ENCODE measurements at regions not wholly inside any gene's neighbourhood (a gene's known extent, or its start where the extent isn't known, plus 50 kb on each side); places are given as distances from the start of the nearest gene placed in this dataset.
"Not testable (repeated sequence)": the region's sequence is repeated elsewhere in the genome, so short reads cannot be mapped to it uniquely, and the experiment has no call there.

DNA sequence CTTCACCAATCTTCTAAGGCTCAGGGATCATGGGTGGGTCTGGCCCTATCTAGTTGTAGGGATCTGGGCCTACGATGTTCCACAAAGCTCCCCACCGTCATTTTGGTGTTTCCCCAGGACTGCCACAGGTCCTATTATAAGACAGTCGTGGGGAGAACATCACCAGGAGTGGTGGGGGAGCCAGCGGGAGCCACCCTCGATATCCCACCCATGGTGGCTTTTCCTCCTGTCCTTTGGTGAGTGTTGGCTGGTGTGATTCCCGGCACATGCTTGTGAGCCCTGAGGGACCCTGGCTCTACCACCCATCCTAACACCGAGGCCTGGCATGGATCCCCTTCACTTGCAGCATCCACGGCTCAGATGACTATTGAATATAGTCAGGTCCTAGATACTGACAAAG, 247.4 kb downstream of the ACTR3B start:
- DNase-seq (ENCODE audit: low read depth) = no peak

DNA sequence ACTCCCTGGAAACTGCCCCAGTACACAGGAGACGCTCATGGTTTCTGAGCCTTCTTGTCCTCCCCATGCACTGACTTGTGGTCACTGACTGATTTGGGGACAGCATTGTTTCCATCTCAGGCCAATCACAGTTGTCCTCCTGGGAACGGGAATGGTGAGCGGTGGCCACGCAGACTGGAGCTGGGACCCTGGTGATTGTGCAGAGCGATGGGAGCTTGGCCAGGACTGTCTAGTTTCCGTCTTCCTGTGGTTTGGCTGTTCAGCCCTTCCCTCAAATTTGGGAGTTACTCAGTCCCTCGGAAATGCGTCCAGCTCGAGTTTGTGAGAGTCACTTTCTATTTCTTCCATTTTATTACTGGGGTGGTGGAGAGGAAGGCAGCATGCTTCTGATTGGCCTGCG, 250.9 kb downstream of the ACTR3B start:
- DNase-seq (ENCODE audit: low read depth) = no peak

DNA sequence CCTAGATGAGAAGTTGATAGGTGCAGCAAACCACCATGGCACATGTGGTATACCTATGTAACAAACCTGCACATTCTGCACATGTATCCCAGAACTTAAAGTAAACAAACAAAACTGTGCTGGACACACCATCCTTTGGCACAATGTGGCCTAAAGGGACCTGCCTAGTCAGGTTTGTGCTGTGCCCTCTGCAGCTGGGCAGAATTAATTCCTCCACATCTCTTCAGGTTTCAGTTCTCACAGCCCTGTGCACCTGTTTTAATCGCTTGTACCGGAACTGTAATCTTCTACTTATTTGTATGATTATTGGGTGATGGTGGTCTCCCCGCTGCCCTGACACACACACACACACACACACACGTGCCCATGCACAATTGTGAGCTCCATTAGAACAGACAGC, 252.7 kb downstream of the ACTR3B start:
- no peak for DNase-seq (ENCODE audit: low read depth)

DNA sequence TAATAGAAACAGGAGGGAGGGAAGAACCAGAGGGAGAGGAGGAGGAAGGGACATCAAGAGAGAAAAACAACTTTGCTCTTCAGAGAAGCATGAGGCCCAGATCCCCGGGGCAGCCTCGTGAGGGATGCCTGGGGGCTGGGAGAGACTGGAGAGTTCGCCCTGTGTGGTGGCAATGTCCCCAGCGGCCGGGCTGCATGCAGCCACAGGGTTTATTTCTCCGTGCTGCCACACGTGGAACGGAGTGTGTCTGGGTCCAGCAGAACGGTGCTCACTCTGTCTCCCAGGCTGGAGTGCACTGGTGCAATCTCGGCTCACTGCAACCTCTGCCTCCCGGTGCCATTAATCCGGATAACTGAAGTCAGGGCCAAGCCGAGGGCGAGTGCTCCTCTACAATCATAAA, 257.7 kb downstream of the ACTR3B start:
- DNase-seq (ENCODE audit: low read depth) = no peak

DNA sequence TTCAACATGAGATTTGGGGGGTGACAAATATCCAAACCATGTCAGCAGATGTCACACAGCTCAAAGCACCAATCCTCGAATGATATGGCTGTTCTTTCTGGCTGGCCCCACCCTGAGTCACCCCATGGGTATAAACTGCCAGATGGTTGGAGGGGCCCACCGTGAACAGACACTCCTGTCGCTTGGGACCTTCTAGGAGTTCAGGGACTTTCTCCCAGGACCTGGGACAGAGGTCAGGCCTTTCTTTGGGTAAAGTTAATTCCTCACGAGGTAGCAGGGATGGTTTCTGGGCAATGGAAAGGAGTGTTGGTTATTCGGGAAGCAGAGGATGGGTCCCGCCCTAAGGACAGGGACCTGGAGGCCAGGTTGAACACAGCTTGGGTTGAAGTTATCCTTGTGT, 262.0 kb downstream of the ACTR3B start:
- DNase-seq (ENCODE audit: low read depth) = no peak

DNA sequence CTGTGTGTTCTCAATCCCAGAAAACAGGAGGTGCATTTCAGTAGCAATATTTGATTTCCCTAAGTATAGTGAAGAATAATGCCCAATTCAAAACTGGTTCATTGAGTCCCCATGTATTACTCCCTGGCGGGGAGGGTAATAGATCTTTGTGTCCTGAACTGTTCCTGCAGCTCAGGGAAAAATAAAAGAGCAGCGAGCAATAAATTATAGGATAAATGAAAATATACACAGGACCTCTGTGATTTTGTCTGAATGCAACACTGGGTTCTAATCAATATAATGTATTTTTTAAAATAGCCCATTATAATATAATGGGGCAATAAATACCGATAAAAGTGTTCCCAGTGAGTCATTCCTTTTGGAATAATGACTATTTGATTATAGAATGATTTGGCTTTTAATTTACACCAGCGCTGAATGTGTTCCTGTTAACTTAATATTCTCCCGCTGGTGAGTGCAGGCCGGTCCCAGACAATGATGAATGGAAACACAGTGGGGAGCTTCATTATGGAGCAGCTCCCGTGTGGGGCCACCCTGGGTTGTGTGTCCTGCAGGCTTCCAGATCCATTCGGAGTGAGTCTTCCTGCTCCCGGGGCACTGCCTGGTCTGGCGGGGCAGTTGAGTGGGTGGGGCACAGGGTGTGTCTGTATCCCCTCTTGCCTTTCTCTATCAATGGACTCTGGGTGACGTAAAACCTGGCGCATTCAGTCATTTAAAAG, 263.1 kb downstream of the ACTR3B start:
- no peak for DNase-seq (ENCODE audit: low read depth)

DNA sequence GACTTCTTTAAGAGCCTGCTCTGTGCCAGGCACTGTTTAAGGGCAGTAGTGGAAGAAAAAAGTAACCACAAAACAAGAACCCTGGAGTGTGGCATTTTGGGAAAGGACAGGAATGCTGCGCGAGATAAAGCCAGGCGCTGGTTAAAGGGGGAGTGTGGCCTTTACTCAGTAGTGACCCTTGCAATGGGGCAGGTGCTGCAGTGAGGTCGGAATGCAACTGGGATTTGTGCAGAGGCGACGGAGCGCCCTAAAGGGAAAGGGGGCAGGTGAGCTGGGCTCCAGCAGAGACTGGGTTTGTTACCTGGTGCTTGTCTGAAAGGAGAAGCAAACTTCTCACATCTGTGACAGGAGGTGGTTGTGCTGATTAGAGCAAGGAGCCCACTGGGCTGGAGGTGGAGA, 263.6 kb downstream of the ACTR3B start:
- no peak for DNase-seq (ENCODE audit: low read depth)

DNA sequence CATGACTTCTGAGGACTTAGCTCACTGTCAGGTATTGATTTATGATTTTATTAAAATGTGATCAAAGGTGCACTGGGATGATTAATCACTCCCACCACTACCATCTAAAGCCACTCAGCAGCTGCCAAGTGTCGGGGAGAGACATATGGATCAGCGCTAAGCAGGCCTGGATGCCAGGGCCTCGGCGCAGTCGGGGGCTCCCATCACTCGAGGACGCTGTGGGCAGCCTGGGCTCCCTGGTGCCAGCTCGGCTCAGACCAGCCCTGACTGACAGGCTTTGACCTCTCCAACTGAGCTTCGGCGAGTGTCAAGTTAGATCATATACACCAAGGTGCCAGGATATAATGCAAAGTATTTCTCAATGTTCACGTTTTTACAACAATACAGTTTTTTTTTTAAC, 267.7 kb downstream of the ACTR3B start:
- no peak for DNase-seq (ENCODE audit: low read depth)

DNA sequence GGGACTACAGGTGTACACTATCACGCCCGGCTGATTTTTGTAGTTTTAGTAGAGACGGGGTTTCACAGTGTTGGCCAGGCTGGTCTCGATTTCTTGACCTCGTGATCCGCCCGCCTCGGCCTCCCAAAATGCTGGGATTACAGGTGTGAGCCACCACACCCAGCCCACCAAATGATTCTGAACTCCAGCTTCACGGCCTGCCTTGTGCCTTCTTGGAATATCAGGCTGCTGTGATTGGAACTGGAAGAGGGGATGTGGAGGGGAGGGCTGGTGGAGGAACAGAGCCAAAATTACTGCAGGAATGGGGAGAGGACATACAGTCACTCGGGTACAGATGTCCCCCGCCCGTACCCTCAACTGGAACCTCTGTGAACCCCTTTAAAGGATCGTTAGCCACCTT, 268.4 kb downstream of the ACTR3B start:
- DNase-seq (ENCODE audit: low read depth) = no peak

DNA sequence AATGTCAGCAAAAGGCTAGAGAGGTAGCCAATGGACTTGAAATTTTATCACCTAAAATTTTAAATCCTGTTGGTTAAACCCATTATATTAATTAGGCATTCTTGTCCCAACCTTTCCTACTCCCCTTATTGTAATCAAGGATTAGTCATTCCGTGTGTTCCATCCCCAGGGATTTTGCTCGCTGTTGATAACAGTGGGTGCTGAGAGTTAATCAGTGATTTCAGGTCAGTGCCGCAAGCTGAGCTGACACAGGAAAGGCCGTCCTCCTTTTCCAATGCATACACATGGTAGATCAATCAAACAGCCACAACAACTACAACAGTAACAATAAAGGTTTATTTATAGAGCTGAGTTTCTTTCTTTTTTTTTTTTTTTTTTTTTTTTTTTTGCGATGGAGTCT, 271.4 kb downstream of the ACTR3B start:
- DNase-seq (ENCODE audit: low read depth) = no peak

DNA sequence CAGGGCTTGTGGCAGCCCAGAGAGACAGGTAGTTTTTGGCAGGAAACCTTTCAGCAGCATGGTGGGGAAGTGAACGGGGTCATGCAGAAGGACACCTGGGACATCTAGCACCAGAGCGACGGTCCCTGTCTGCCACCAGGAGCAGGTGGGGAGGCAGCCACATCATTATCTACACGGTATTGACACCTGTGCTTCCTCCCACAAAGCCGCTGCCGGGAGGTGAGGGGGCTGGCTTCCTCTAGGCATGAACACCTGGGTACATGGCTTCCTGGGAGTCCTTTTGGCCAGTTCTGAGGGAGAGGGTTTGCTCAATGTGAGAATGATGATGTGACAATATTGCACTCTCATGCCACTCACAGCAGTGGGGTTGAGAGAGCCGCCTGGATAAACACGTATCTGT, 275.2 kb downstream of the ACTR3B start:
- no peak for DNase-seq (ENCODE audit: low read depth)

DNA sequence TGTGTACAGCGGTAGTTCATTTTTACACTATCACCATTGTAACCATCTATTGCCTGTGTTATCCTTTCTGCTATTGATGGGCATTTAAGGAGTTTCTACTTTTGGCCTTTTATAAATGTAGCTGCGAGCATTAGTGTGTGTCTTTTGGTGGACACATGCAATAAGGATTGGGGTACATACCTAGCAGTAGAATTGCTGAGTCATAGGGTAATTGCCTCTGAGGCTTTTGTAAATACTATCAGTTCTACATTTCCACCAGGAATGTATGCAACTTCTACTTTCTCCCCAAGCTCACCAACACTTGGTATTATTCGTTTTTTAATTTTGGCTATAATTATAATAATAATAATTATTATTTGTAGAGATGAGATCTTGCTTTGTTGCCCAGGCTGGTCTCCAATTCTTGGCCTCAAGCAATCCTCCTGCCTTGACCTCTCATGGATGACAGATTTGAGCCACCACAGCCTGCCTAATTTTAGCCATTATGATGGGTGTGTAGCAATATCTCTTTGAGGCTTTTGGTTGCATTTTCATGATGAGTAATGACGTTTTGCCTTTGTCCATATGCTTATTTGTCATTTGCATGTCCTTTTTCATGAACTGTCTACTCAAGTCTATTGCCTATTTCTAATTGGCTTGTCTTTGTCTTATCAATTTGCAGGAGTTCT, 277.0 kb downstream of the ACTR3B start:
- DNase-seq (ENCODE audit: low read depth) = no peak

DNA sequence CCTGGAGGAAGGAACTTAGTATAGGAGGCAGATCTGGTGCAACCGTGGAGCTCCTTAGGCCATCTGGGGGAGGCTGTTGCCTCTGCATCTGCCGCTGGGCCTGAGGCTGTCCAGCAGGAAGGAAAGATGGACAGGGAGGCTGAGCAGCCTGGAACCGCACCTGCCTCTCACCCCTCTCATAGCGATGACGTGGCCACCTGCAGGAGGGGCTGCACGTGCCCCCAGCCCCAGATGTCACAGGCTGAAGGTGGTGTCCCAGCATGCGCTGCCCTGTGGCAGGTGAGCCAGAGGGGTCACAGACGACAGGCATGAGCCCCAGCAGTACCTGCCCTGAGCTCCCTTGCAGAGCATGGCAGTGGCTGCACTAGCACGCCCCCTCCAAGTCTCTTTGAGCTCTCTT, 283.9 kb downstream of the ACTR3B start:
- DNase-seq (ENCODE audit: low read depth) = no peak

DNA sequence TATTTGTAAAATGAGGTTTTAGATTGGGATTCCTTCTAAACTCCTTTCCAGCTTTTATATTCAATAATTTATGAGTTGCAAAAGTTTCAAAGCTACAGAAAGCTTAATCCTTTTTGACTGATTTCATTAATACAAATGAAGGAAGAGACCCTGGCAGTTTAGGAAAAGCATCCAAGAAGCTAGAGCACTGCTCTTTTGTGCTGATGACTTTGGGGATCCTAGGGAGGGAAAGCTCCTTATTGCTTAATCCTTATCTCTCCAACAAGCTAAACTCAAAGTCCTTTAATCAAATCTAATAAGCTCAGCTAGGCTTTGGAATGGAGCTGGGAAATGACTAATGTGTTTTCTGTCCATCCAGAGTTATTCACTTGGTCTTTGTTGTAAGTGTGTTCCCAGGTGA, 285.4 kb downstream of the ACTR3B start:
- DNase-seq (ENCODE audit: low read depth) = no peak

DNA sequence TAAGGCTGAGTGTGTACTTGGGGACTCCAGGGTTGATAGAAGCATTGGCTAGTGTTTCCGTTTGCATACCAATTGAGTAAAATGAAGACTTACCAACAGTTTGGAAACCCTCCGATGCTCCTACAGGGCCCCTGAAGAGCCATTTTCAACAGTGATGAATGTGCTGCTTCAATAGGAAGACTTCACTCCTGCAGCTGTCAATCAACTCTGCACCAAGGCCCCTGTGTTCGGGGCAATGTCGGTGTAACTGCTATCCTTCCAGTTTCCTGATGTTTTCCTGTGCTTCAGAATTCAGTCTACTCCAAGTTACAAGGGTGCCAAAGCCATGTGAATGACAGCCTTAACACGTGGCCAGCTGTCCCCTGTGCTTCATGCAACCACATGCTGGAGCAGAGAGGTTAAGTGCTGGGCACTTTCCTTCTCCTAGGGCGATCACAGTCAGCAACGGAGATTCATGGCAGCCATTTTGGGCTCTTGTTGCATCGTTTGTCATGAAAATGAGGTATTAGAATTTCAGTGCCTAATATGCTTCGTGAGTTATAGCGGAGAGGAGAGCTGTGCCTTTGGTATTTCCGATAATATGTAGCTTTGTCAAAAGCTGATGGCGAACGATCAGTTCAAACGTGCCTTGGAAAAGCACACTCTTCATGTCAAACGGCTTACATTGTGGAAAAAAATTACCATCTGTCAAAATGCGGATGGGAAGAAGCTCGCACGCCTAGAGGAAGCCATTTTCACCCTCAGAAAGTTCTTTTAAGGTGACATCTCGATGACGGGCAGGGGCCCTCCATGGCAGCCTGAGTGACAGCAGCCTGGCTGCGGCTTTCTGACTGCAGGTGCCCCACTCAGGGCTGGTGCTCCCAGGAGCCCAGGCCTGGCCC, 287.8 kb downstream of the ACTR3B start:
- DNase-seq (ENCODE audit: low read depth) = no peak

DNA sequence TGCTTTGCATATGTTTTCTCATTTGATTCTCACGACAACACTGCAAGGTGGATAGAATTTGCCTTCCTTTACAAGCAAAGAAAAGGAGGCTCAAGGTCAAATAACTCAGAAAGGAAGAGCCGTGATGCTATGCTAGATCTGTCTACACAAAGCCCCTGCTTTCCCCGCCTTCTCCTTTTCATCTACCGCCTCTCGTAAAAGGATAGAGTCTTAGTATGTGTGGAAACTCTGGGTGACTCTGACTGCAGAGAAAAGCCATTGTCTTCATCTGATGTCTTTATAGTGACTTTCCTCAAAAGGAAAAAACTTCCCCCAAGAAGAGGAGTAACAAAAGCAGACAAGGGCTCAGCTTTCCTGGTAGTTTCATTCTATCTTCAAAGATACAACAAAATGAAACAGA, 292.7 kb downstream of the ACTR3B start:
- no peak for DNase-seq (ENCODE audit: low read depth)

DNA sequence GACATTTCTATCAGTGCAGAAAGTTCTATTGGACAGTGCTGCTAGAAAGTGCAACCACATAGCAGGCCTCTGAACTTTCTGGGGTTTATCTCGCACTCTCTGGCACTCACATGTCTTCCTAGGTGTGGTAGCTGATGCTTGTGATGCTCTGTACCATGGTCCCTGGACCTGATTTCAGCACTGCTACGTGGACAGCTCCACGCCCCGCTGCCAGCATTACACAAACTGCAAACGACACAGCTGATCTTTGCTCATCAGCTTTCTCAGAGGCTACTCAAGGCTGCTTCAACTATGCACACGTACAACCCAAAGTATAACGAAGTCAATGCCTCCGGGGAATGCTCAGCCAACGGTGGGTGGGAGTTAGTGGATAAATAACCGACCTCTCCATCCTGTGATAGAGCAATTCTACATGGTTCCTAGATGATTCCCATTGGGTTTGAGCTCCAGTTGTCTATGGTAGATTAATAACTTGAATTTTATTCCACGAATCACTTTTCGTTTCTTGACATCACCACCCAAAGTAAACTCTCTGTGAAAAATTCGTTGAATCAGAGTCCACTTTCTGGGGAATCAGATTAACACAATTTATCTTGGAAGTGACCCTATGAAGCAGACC, 302.5 kb downstream of the ACTR3B start:
- DNase-seq (ENCODE audit: low read depth) = no peak

DNA sequence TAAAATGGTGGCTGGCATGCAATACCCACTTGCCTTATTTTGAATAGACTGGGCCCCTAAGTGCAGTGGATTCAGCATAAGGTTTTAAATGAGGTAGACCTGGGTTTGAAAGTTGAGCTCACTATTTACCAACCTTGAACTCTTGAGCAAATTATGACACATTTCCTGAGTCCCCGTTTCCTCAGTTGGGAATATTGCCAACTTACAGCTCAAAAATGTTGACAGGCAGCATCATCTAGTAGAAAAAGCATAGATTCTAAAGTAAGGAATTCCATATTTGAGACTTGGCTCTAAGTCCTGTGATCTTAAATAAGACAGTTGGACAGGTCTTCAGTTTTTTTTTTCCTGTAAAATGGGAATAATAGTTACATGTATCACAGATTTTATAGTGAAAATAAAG, 305.5 kb downstream of the ACTR3B start:
- no peak for DNase-seq (ENCODE audit: low read depth)

DNA sequence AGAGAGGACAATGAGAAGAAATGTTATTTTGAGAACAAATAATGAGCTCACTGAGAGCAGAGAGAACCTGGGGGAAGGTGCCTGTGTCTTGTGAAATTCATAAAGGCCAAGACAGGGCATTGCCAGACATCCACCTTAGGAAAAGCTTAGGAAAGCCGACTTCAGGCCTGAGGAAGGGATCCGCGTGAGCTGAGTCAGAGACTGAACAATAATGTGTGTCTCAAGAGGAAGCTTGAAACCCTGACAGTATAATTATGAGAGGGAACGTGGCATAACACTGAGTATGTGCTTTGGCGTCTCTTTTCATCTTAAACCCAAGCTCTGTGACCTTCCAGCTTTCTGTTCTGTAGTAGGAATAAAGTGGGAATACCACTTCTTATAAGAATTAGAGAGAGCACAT, 307.2 kb downstream of the ACTR3B start:
- no peak for DNase-seq (ENCODE audit: low read depth)

DNA sequence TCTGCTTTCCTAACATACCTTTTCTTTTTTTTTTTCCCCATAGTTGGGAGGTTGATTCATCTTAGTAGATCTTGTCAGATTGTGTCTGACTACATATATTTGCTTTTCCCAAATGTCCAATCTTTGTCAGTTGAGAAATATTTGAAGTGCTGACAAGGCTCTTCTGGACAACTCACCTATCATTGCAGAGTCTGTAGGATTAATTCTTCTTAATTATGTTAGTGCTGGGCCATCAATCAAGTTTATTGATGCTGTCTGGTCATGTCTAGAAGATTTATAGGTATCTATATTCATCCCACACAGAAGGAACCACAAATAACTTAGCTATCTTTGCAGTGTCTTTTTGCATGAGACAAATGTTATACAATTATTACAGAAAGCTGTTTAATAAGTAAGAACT, 310.6 kb downstream of the ACTR3B start:
- DNase-seq (ENCODE audit: low read depth) = no peak

DNA sequence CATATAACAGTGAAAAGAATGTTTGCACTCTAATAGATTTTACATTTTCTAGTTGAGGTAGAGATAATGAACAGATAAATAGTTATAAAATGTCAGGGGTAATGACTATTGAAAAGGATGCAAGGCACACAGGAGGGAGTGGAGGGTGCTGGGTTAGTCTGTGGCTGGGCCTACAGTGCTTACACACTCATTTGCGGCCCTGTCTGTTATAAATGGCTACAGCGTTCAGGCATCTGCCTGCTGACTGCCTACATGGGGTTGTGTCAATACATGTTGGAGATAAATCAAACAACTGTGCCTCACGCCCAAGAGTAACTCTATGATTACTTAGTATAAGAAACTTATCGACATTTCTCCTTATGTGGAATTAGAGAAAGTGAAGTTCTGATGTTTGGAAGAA, 313.3 kb downstream of the ACTR3B start:
- DNase-seq (ENCODE audit: low read depth) = no peak

DNA sequence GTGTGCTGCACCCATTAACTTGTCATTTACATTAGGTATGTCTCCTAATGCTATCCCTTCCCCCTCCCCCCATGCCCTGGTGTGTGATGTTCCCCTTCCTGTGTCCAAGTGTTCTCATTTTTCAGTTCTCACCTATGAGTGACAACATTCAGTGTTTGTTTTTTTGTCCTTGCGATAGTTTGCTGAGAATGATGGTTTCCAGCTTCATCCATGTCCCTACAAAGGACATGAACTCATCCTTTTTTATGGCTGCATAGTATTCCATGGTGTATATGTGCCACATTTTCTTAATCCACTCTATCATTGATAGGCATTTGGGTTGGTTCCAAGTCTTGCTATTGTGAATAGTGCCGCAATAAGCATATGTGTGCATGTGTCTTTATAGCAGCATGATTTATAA, 316.7 kb downstream of the ACTR3B start:
- not testable (repeated sequence) for DNase-seq (ENCODE audit: low read depth)
